GM12878 (cell line): ENCODE measurements at regions not wholly inside any gene's neighbourhood (a gene's known extent, or its start where the extent isn't known, plus 50 kb on each side); places are given as distances from the start of the nearest gene placed in this dataset.

ENCODE experiments used
- ATAC-seq: fragments of 200-7000 bp; cut with Tn5 transposase; 3 replicates; pipeline ENCODE4 v1.9.1; 2020; ENCODE audit warnings: mild to moderate bottlenecking, moderate library complexity
- BruUV-seq: library from RNA; stranded (reverse); fragments of 400-500 nt; replicated peaks from 2 replicates; lab custom pipeline; 2021; lab: Mats Ljungman, UMichigan
- CTCF ChIA-PET: fragments of 300-600 bp; sonication (Branson Sonifier 250); formaldehyde crosslinking; extraction: SDS; loops from one replicate; lab custom pipeline; 2021; ENCODE audit warnings: inconsistent platforms; lab: Yijun Ruan, JAX
- POLR2A ChIA-PET: fragments of 350-600 bp; formaldehyde crosslinking; extraction: SDS; loops from one replicate; lab custom pipeline; 2021; ENCODE audit warnings: inconsistent platforms; lab: Charles Lee
- RAD21 ChIA-PET: fragments of 300-600 bp; sonication (Branson Sonifier 250); formaldehyde crosslinking; loops from one replicate; lab custom pipeline; 2023; ENCODE audit warnings: antibody characterized with exemption; ENCODE audit not compliant: unreplicated experiment; lab: Charles Lee
- SMC1A ChIA-PET: fragments of 300-600 bp; sonication (Branson Sonifier 250); formaldehyde crosslinking; loops from one replicate; lab custom pipeline; 2023; ENCODE audit not compliant: unreplicated experiment, uncharacterized antibody; lab: Charles Lee
- DNase-seq: peaks from one replicate; pipeline ENCODE4 v3.0.0-alpha.2; 2011; ENCODE audit warnings: low read depth, low spot score
- FAIRE-seq: peaks from 3 replicates; lab custom pipeline; 2011; peaks lifted over from hg19 to GRCh38; lab: Jason Lieb, UNC
- H2AFZ ChIP-seq: 2 replicates; pipeline ENCODE4 v1.6.0; 2011; ENCODE audit warnings: low read depth, low read length, control low read depth; ENCODE audit not compliant: control insufficient read depth
- H3K27ac ChIP-seq: 2 replicates; pipeline ENCODE4 v1.5.1; 2011; ENCODE audit warnings: control low read depth; ENCODE audit not compliant: control insufficient read depth, insufficient read depth
- H3K27me3 ChIP-seq, 2 experiments: replicated peaks in 1 of 2; 2 replicates each; pipeline versions ENCODE4 v1.6.0 to v1.6.1; 2011; ENCODE audit warnings: low read length in 1 of 2; ENCODE audit not compliant: control insufficient read depth in 2 of 2, insufficient read depth in 2 of 2
- H3K36me3 ChIP-seq, 2 experiments: 2 replicates each; pipeline ENCODE4 v1.5.1; 2011; ENCODE audit warnings: low read length in 1 of 2; ENCODE audit not compliant: control insufficient read depth in 2 of 2, insufficient read depth in 2 of 2
- H3K4me1 ChIP-seq: 2 replicates; pipeline ENCODE4 v1.6.1; 2011; ENCODE audit warnings: mild to moderate bottlenecking, low read length, moderate library complexity, mixed read lengths; ENCODE audit not compliant: control insufficient read depth, insufficient read depth
- H3K4me2 ChIP-seq: 2 replicates; pipeline ENCODE4 v1.6.0; 2011; ENCODE audit warnings: control low read depth; ENCODE audit not compliant: control insufficient read depth, insufficient read depth
- H3K4me3 ChIP-seq: fragments of 200-600 bp; sonication (generic); 2 replicates; pipeline ENCODE4 v1.5.1; 2016
- H3K79me2 ChIP-seq: 2 replicates; pipeline ENCODE4 v1.6.0; 2011; ENCODE audit warnings: low read length; ENCODE audit not compliant: control insufficient read depth, insufficient read depth
- H3K9ac ChIP-seq: 2 replicates; pipeline ENCODE4 v1.8.0; 2011; ENCODE audit warnings: low read length, control low read depth, mixed read lengths; ENCODE audit not compliant: control insufficient read depth, insufficient read depth
- H3K9me3 ChIP-seq: replicated peaks from 3 replicates; pipeline ENCODE4 v1.5.1; 2011; ENCODE audit warnings: mild to moderate bottlenecking, low read length; ENCODE audit not compliant: control insufficient read depth, insufficient read depth
- H4K20me1 ChIP-seq: 2 replicates; pipeline ENCODE4 v1.6.0; 2011; ENCODE audit not compliant: control insufficient read depth, insufficient read depth
- ATF7 ChIP-seq: fragments of 450-650 bp; IDR thresholded peaks from 2 replicates; pipeline ENCODE4 v1.6.1; 2016; ENCODE audit warnings: low read depth, mild to moderate bottlenecking
- JUNB ChIP-seq: IDR thresholded peaks from 2 replicates; pipeline ENCODE4 v1.6.1; 2016; ENCODE audit warnings: antibody characterized with exemption, mild to moderate bottlenecking
- KAT2A ChIP-seq: conservative IDR thresholded peaks from 2 replicates; pipeline ENCODE4 v1.6.1; 2011; ENCODE audit warnings: low read depth, low read length; ENCODE audit not compliant: control insufficient read depth
- KDM1A ChIP-seq: fragments of 200-600 bp; sonication (generic); IDR thresholded peaks from 2 replicates; pipeline ENCODE4 v1.6.1; 2016; ENCODE audit warnings: borderline replicate concordance
- MTA2 ChIP-seq: fragments of 450-650 bp; IDR thresholded peaks from 2 replicates; pipeline ENCODE4 v1.6.1; 2016; ENCODE audit warnings: low read depth, mild to moderate bottlenecking, moderate library complexity
- RFX5 ChIP-seq: IDR thresholded peaks from 2 replicates; pipeline ENCODE4 v1.6.1; 2011; ENCODE audit warnings: low read depth, low read length, improper control_type of control experiment
- SMC3 ChIP-seq: IDR thresholded peaks from 2 replicates; pipeline ENCODE4 v1.6.1; 2011; ENCODE audit warnings: low read length, improper control_type of control experiment, borderline replicate concordance
- TBL1XR1 ChIP-seq: IDR thresholded peaks from 2 replicates; pipeline ENCODE4 v1.6.1; 2012; ENCODE audit warnings: low read depth, low read length, improper control_type of control experiment
- TCF7 ChIP-seq: IDR thresholded peaks from 2 replicates; pipeline ENCODE4 v1.6.1; 2014; ENCODE audit warnings: antibody characterized with exemption, borderline replicate concordance
- YY1 ChIP-seq: IDR thresholded peaks from 2 replicates; pipeline ENCODE4 v1.6.1; 2011; ENCODE audit warnings: low read depth, mild to moderate bottlenecking, low read length
- ZNF274 ChIP-seq: IDR thresholded peaks from one replicate; pipeline ENCODE4 v1.8.0; 2011; ENCODE audit not compliant: insufficient read length, insufficient read depth
- WGBS: methylation state at CpG from one replicate; pipeline ENCODE4 v1.1.6; 2016; ENCODE audit warnings: low lambda C conversion rate; ENCODE audit not compliant: insufficient replicate concordance, insufficient coverage; ENCODE audit errors: missing lambda C conversion rate; 5-methylcytosine and 5-hydroxymethylcytosine counted together
- in situ Hi-C: fragments of 300-500 bp; cut with MboI; formaldehyde crosslinking; loops from 9 replicates; pipeline ENCODE4 v1.14.3; 2018; ENCODE audit warnings: mixed read lengths
- intact Hi-C: fragments of 100-400 bp; cut with micrococcal nuclease; formaldehyde crosslinking; loops from one replicate; pipeline ENCODE4 v1.14.2; 2022; ENCODE audit not compliant: unreplicated experiment
- TF ChIP-seq, protein P1 (sequence below): IDR thresholded peaks from 2 replicates; pipeline ENCODE4 v1.6.1; 2012; ENCODE audit warnings: low read length, inconsistent platforms

DNA sequence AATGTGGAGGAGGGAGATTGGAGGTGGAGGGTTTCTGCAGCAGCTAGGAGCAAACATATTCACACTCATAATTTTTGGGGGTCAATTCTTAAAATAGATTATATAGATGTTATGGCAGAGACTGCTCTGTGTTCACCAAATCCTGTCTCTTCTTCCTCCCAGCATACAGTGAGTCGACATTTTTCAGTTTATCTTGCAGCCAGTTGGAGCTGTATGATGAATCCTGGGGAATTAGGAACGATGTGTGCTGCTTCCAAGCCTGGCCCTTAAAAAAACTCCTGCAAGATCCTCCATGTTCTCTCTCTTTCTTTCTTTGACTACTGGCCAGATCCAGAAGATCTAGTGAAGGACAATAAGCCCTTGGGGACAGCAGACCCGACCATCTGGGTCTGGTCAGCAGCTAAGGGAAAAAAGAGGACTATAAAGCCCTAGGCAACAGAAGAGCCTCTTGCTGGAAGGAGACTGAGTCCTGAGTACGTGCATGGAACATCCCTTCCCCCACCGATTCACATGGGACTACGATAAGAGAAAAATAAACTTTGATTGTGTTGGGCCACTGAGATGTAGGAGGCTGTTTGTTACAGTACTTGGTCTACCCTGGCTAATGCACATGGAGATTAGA lies 55.8 kb upstream of the POMP start:
- TF ChIP-seq YY1 = no peak
- no peak for TF ChIP-seq TBL1XR1
- no peak for TF ChIP-seq TCF7
- no peak for TF ChIP-seq JUNB
- TF ChIP-seq, protein P1, sequence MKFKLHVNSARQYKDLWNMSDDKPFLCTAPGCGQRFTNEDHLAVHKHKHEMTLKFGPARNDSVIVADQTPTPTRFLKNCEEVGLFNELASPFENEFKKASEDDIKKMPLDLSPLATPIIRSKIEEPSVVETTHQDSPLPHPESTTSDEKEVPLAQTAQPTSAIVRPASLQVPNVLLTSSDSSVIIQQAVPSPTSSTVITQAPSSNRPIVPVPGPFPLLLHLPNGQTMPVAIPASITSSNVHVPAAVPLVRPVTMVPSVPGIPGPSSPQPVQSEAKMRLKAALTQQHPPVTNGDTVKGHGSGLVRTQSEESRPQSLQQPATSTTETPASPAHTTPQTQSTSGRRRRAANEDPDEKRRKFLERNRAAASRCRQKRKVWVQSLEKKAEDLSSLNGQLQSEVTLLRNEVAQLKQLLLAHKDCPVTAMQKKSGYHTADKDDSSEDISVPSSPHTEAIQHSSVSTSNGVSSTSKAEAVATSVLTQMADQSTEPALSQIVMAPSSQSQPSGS = no peak
- no peak for TF ChIP-seq KDM1A
- no peak for TF ChIP-seq SMC3
- TF ChIP-seq RFX5 = no peak
- no peak for TF ChIP-seq ZNF274
- no peak for TF ChIP-seq MTA2
- TF ChIP-seq KAT2A = no peak
- TF ChIP-seq ATF7 = no peak
- TF ChIP-seq, all 136 proteins: peak for 0
- no peak overlapping the region for H3K27ac ChIP-seq
- H3K4me1 ChIP-seq = no peaks in the 10 kb centered on the region
- peaks cover 1% of the 10 kb centered on the region; the same call in 1 of the 3 replicates for H3K9me3 ChIP-seq
- DNase-seq = no peak
- BruUV-seq = no TSS peak
- no peak for FAIRE-seq
- no peak overlapping the region for H3K9ac ChIP-seq
- WGBS = 27% methylated on average over 6 of the region's 6 CpGs
- ChIA-PET RAD21 (no interaction called here), SMC1A (interaction anchor here (0.6 to 1.2 kb wide), 2 partner anchors 12 to 193 kb away, joined by 3 read pairs; no protein-coding TSS in a partner anchor), POLR2A (interaction anchor here (0.5 kb wide), 1 partner anchor 12 kb away, joined by 7 read pairs; no protein-coding TSS in a partner anchor), CTCF (no interaction called here)
- no peaks in the 10 kb centered on the region for H3K79me2 ChIP-seq
- no peak for ATAC-seq
- H3K4me3 ChIP-seq = no peak overlapping the region
- intact Hi-C loops = no loop called here
- no peaks in the 10 kb centered on the region for H3K27me3 ChIP-seq
- in situ Hi-C loops = no loop called here
- no peaks in the 10 kb centered on the region for H3K36me3 ChIP-seq
- H4K20me1 ChIP-seq = no peaks in the 10 kb centered on the region
- H3K4me2 ChIP-seq = no peak overlapping the region
- no peak overlapping the region for H2AFZ ChIP-seq
